ENCODE measurements at regions not wholly inside any gene's neighbourhood (a gene's known extent, or its start where the extent isn't known, plus 50 kb on each side); places are given as distances from the start of the nearest gene placed in this dataset.

- no peak overlapping the region for H3K27ac Mint-ChIP-seq
- H3K4me3 Mint-ChIP-seq: no peak overlapping the region
- no peaks in the 10 kb centered on the region for H3K9me3 Mint-ChIP-seq
- CTCF ChIA-PET: no interaction called here
- H3K4me1 Mint-ChIP-seq: no peaks in the 10 kb centered on the region
- no peaks in the 10 kb centered on the region for H3K36me3 Mint-ChIP-seq
- no peak for DNase-seq
- H3K27me3 Mint-ChIP-seq: peaks cover 21% of the 10 kb centered on the region
Measured at GRCh38 chr2:20541651-20542050, 94.8 kb downstream of the RHOB start.

- no peaks in the 10 kb centered on the region for H3K4me1 Mint-ChIP-seq
- peaks cover 25% of the 10 kb centered on the region for H3K27me3 Mint-ChIP-seq
- no peak overlapping the region for H3K27ac Mint-ChIP-seq
- CTCF ChIA-PET: no interaction called here
- no peaks in the 10 kb centered on the region for H3K9me3 Mint-ChIP-seq
- H3K36me3 Mint-ChIP-seq: no peaks in the 10 kb centered on the region
- no peak overlapping the region for H3K4me3 Mint-ChIP-seq
- DNase-seq: no peak
Measured at GRCh38 chr2:20542269-20542668, 95.4 kb downstream of the RHOB start.

GRCh38 chr2:20542746-20543468 lies 96.0 kb downstream of the RHOB start:
- H3K27ac Mint-ChIP-seq: no peak overlapping the region
- CTCF ChIA-PET: interaction anchor here (1.1 kb wide), 1 partner anchor 318 kb away, joined by 3 read pairs; the partner anchor contains the start of gene SDC1

GRCh38 chr2:20543469-20544152 lies 96.7 kb downstream of the RHOB start:
- H3K27ac Mint-ChIP-seq: no peak overlapping the region

More at GRCh38 chr2:20542746-20543468, 96.0 kb downstream of the RHOB start:
- Mint-ChIP-seq H3K27me3 (peaks cover 27% of the 10 kb centered on the region), H3K36me3 (no peaks in the 10 kb centered on the region), H3K4me1 (no peaks in the 10 kb centered on the region), H3K4me3 (no peak overlapping the region), H3K9me3 (no peaks in the 10 kb centered on the region)
- DNase-seq: no peak

GRCh38 chr2:20544153-20544747 lies 97.4 kb downstream of the RHOB start:
- H3K4me3 Mint-ChIP-seq: no peak overlapping the region
- CTCF ChIA-PET: interaction anchor here (1.1 kb wide), 1 partner anchor 319 kb away, joined by 3 read pairs; the partner anchor contains the start of gene SDC1
- H3K27ac Mint-ChIP-seq: no peak overlapping the region
- H3K36me3 Mint-ChIP-seq: no peaks in the 10 kb centered on the region
- no peak for DNase-seq
- peaks cover 31% of the 10 kb centered on the region for H3K27me3 Mint-ChIP-seq
- no peaks in the 10 kb centered on the region for H3K9me3 Mint-ChIP-seq
- H3K4me1 Mint-ChIP-seq: no peaks in the 10 kb centered on the region

More at GRCh38 chr2:20543469-20544152, 96.7 kb downstream of the RHOB start:
- no peaks in the 10 kb centered on the region for H3K4me1 Mint-ChIP-seq
- H3K27me3 Mint-ChIP-seq: peaks cover 27% of the 10 kb centered on the region
- H3K36me3 Mint-ChIP-seq: no peaks in the 10 kb centered on the region
- CTCF ChIA-PET: interaction anchor here (1.1 kb wide), 1 partner anchor 318 kb away, joined by 3 read pairs; the partner anchor contains the start of gene SDC1
- H3K9me3 Mint-ChIP-seq: no peaks in the 10 kb centered on the region
- no peak overlapping the region for H3K4me3 Mint-ChIP-seq
- no peak for DNase-seq

- Mint-ChIP-seq H3K9me3 (no peaks in the 10 kb centered on the region), H3K27me3 (peaks cover 18% of the 10 kb centered on the region), H3K4me3 (no peak overlapping the region), H3K36me3 (no peaks in the 10 kb centered on the region), H3K27ac (no peak overlapping the region), H3K4me1 (peaks cover 3% of the 10 kb centered on the region)
- CTCF ChIA-PET: no interaction called here
- no peak for DNase-seq
Measured at GRCh38 chr2:20549144-20549543, 101.8 kb downstream of the HS1BP3 start.

GRCh38 chr2:20549691-20550348 lies 101.1 kb downstream of the HS1BP3 start:
- peaks cover 18% of the 10 kb centered on the region for H3K27me3 Mint-ChIP-seq
- no peak overlapping the region for H3K4me3 Mint-ChIP-seq
- no peaks in the 10 kb centered on the region for H3K36me3 Mint-ChIP-seq
- no peaks in the 10 kb centered on the region for H3K9me3 Mint-ChIP-seq
- peaks cover 3% of the 10 kb centered on the region for H3K4me1 Mint-ChIP-seq
- CTCF ChIA-PET: no interaction called here
- no peak overlapping the region for H3K27ac Mint-ChIP-seq
- no peak for DNase-seq

GRCh38 chr2:20551260-20551944 lies 99.5 kb downstream of the HS1BP3 start:
- Mint-ChIP-seq H3K27ac (no peak overlapping the region), H3K36me3 (no peaks in the 10 kb centered on the region), H3K27me3 (peaks cover 13% of the 10 kb centered on the region), H3K9me3 (no peaks in the 10 kb centered on the region), H3K4me3 (no peak overlapping the region), H3K4me1 (peaks cover 3% of the 10 kb centered on the region)
- DNase-seq: no peak
- CTCF ChIA-PET: no interaction called here

GRCh38 chr2:20551945-20552328 lies 99.0 kb downstream of the HS1BP3 start:
- H3K4me3 Mint-ChIP-seq: no peak overlapping the region
- H3K4me1 Mint-ChIP-seq: peaks cover 3% of the 10 kb centered on the region
- H3K27ac Mint-ChIP-seq: no peak overlapping the region
- CTCF ChIA-PET: no interaction called here
- no peaks in the 10 kb centered on the region for H3K9me3 Mint-ChIP-seq
- peaks cover 13% of the 10 kb centered on the region for H3K27me3 Mint-ChIP-seq
- no peaks in the 10 kb centered on the region for H3K36me3 Mint-ChIP-seq
- no peak for DNase-seq

GRCh38 chr2:20552847-20553246 lies 98.1 kb downstream of the HS1BP3 start:
- no peak for DNase-seq
- Mint-ChIP-seq H3K27me3 (peaks cover 13% of the 10 kb centered on the region), H3K4me1 (peaks cover 3% of the 10 kb centered on the region), H3K36me3 (no peaks in the 10 kb centered on the region), H3K9me3 (no peaks in the 10 kb centered on the region), H3K4me3 (no peak overlapping the region), H3K27ac (no peak overlapping the region)
- CTCF ChIA-PET: no interaction called here

GRCh38 chr2:20553580-20553979 lies 97.3 kb downstream of the HS1BP3 start:
- peaks cover 3% of the 10 kb centered on the region for H3K4me1 Mint-ChIP-seq
- CTCF ChIA-PET: no interaction called here

GRCh38 chr2:20555954-20556353 lies 94.9 kb downstream of the HS1BP3 start:
- no peaks in the 10 kb centered on the region for H3K9me3 Mint-ChIP-seq
- H3K27me3 Mint-ChIP-seq: peaks cover 31% of the 10 kb centered on the region
- H3K4me3 Mint-ChIP-seq: no peak overlapping the region
- no peaks in the 10 kb centered on the region for H3K36me3 Mint-ChIP-seq
- peaks cover 3% of the 10 kb centered on the region for H3K4me1 Mint-ChIP-seq
- CTCF ChIA-PET: no interaction called here
- no peak for DNase-seq
- H3K27ac Mint-ChIP-seq: no peak overlapping the region

More at GRCh38 chr2:20553580-20553979, 97.3 kb downstream of the HS1BP3 start:
- no peaks in the 10 kb centered on the region for H3K36me3 Mint-ChIP-seq
- no peak for DNase-seq
- no peak overlapping the region for H3K4me3 Mint-ChIP-seq
- H3K9me3 Mint-ChIP-seq: no peaks in the 10 kb centered on the region
- no peak overlapping the region for H3K27ac Mint-ChIP-seq
- H3K27me3 Mint-ChIP-seq: peaks cover 20% of the 10 kb centered on the region

- peaks cover 33% of the 10 kb centered on the region for H3K27me3 Mint-ChIP-seq
- peaks cover 3% of the 10 kb centered on the region for H3K4me1 Mint-ChIP-seq
- H3K36me3 Mint-ChIP-seq: no peaks in the 10 kb centered on the region
- H3K9me3 Mint-ChIP-seq: no peaks in the 10 kb centered on the region
- CTCF ChIA-PET: no interaction called here
- no peak for DNase-seq
- H3K4me3 Mint-ChIP-seq: no peak overlapping the region
- no peak overlapping the region for H3K27ac Mint-ChIP-seq
Measured at GRCh38 chr2:20556756-20557155, 94.1 kb downstream of the HS1BP3 start.

GRCh38 chr2:20557226-20557625 lies 93.7 kb downstream of the HS1BP3 start:
- DNase-seq: no peak
- CTCF ChIA-PET: no interaction called here
- no peak overlapping the region for H3K27ac Mint-ChIP-seq
- no peaks in the 10 kb centered on the region for H3K36me3 Mint-ChIP-seq
- H3K27me3 Mint-ChIP-seq: peaks cover 33% of the 10 kb centered on the region
- no peak overlapping the region for H3K4me3 Mint-ChIP-seq
- H3K9me3 Mint-ChIP-seq: no peaks in the 10 kb centered on the region
- H3K4me1 Mint-ChIP-seq: no peaks in the 10 kb centered on the region
